ENCODE measurements at regions not wholly inside any gene's neighbourhood (a gene's known extent, or its start where the extent isn't known, plus 50 kb on each side); places are given as distances from the start of the nearest gene placed in this dataset.

GRCh38 chr5:30450153-30450552 is 743.3 kb upstream of the CDH6 start:
- TF ChIP-seq TAF1 (IDR thresholded peaks at IDR 0.05; ENCODE audit: low read depth) (no peak), EGR1 (IDR thresholded peaks at IDR 0.05) (no peak), FOXM1 (IDR thresholded peaks at IDR 0.05; ENCODE audit: borderline replicate concordance, low read depth) (no peak), NFIC (IDR thresholded peaks at IDR 0.05) (no peak), EP300 (IDR thresholded peaks at IDR 0.05; ENCODE audit: borderline replicate concordance) (no peak)
- TF ChIP-seq, protein P1, sequence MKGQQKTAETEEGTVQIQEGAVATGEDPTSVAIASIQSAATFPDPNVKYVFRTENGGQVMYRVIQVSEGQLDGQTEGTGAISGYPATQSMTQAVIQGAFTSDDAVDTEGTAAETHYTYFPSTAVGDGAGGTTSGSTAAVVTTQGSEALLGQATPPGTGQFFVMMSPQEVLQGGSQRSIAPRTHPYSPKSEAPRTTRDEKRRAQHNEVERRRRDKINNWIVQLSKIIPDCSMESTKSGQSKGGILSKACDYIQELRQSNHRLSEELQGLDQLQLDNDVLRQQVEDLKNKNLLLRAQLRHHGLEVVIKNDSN (IDR thresholded peaks at IDR 0.05), result no peak

DNA sequence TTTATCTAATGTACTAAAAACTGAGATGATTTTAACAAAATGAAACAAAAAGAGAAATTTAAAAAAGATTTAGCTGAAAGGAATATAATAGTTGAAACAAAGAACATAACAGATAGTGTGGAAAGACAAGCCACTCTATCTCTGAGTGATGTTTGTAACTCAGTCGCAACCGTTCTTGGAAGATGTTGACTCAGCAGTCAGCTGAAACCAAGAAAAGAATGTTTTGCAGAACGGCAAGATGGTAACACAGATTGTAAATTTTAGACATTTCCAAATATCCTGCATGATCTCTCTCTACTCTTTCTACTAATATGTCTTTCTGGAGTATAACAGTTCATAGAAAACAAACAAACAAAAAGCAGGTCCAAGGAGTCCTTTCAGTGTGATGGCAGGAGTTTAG is 746.1 kb upstream of the CDH6 start:
- TF ChIP-seq TCF12 (IDR thresholded peaks at IDR 0.05; ENCODE audit: low read depth) (no peak), NFIC (IDR thresholded peaks at IDR 0.05) (no peak), TEAD4 (IDR thresholded peaks at IDR 0.05) (no peak), CREB1 (IDR thresholded peaks at IDR 0.05; ENCODE audit: low read depth) (no peak), RAD21 (IDR thresholded peaks at IDR 0.05; ENCODE audit: low read depth) (no peak), EP300 (IDR thresholded peaks at IDR 0.05; ENCODE audit: borderline replicate concordance) (no peak), EGR1 (IDR thresholded peaks at IDR 0.05) (no peak), REST (IDR thresholded peaks at IDR 0.05; ENCODE audit: low read depth) (no peak)

- TF ChIP-seq YY1 (IDR thresholded peaks at IDR 0.05; ENCODE audit: low read depth), result no peak
- no peak for TF ChIP-seq FOXM1 (IDR thresholded peaks at IDR 0.05; ENCODE audit: borderline replicate concordance, low read depth)
- TF ChIP-seq, protein P2, sequence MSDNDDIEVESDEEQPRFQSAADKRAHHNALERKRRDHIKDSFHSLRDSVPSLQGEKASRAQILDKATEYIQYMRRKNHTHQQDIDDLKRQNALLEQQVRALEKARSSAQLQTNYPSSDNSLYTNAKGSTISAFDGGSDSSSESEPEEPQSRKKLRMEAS (IDR thresholded peaks at IDR 0.05), result no peak
- no peak for TF ChIP-seq REST (IDR thresholded peaks at IDR 0.05; ENCODE audit: low read depth)
Measured at GRCh38 chr5:30446456-30446855, 747.0 kb upstream of the CDH6 start.

DNA sequence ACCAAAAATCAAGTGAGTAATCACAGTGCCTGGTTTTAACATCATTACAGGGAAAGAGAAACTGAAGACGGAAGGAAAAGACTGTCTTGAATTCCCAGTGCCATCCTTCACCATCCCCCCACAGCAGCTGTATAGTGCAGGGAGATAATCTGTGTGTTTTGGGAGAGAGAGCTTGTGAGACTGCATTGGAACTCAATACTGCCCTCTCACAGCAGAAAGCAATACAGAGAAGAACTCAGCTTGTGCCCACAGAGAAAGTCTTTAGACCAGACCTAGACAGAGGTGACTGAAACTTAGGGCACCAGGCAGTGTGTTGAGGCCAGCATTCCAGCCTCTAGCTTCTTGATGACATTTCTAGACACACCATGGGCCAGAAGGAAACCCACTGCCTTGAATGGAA is 754.7 kb upstream of the CDH6 start:
- TF ChIP-seq YY1 (IDR thresholded peaks at IDR 0.05; ENCODE audit: low read depth) (no peak), ZBTB7A (IDR thresholded peaks at IDR 0.05; ENCODE audit: low read depth) (no peak), TEAD4 (IDR thresholded peaks at IDR 0.05) (no peak), EGR1 (IDR thresholded peaks at IDR 0.05) (no peak), FOXM1 (IDR thresholded peaks at IDR 0.05; ENCODE audit: borderline replicate concordance, low read depth) (no peak), RAD21 (IDR thresholded peaks at IDR 0.05; ENCODE audit: low read depth) (no peak), TCF12 (IDR thresholded peaks at IDR 0.05; ENCODE audit: low read depth) (no peak), EP300 (IDR thresholded peaks at IDR 0.05; ENCODE audit: borderline replicate concordance) (no peak), REST (IDR thresholded peaks at IDR 0.05; ENCODE audit: low read depth) (no peak), NFIC (IDR thresholded peaks at IDR 0.05) (no peak), CEBPB (IDR thresholded peaks at IDR 0.05) (no peak), CREB1 (IDR thresholded peaks at IDR 0.05; ENCODE audit: low read depth) (no peak), TAF1 (IDR thresholded peaks at IDR 0.05; ENCODE audit: low read depth) (no peak)
- TF ChIP-seq, protein P2 (IDR thresholded peaks at IDR 0.05), result no peak
- TF ChIP-seq, protein P1 (IDR thresholded peaks at IDR 0.05), result no peak

DNA sequence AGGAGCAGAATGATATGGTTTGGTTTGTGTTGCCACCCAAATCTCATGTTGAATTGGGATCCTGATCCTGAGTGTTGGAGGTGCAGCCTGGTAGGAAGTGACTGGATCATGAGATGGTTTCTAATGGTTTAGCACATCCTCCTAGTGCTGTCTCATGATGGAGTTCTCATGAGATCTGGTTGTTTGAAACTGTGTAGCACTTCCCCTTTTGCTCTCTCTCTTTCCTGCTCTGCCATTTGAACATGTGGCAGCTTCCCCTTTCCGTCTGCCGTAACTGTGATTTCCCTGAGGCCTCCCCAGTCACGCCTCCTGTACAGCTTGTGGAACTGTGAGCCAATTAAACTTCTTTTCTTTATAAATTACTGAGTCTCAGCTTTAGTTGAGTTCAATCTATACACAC is 756.8 kb upstream of the CDH6 start:
- TF ChIP-seq EGR1 (IDR thresholded peaks at IDR 0.05), result no peak
- TF ChIP-seq, protein P2 (IDR thresholded peaks at IDR 0.05), result no peak
- TF ChIP-seq, protein P1 (IDR thresholded peaks at IDR 0.05), result no peak
- TF ChIP-seq YY1 (IDR thresholded peaks at IDR 0.05; ENCODE audit: low read depth), result no peak
- TF ChIP-seq FOXM1 (IDR thresholded peaks at IDR 0.05; ENCODE audit: borderline replicate concordance, low read depth), result no peak
- no peak for TF ChIP-seq NFIC (IDR thresholded peaks at IDR 0.05)
- TF ChIP-seq REST (IDR thresholded peaks at IDR 0.05; ENCODE audit: low read depth), result no peak
- no peak for TF ChIP-seq TAF1 (IDR thresholded peaks at IDR 0.05; ENCODE audit: low read depth)
- no peak for TF ChIP-seq CREB1 (IDR thresholded peaks at IDR 0.05; ENCODE audit: low read depth)
- no peak for TF ChIP-seq TCF12 (IDR thresholded peaks at IDR 0.05; ENCODE audit: low read depth)
- TF ChIP-seq TEAD4 (IDR thresholded peaks at IDR 0.05), result no peak
- TF ChIP-seq ZBTB7A (IDR thresholded peaks at IDR 0.05; ENCODE audit: low read depth), result no peak
- no peak for TF ChIP-seq CEBPB (IDR thresholded peaks at IDR 0.05)
- no peak for TF ChIP-seq EP300 (IDR thresholded peaks at IDR 0.05; ENCODE audit: borderline replicate concordance)
- no peak for TF ChIP-seq RAD21 (IDR thresholded peaks at IDR 0.05; ENCODE audit: low read depth)

All from Ishikawa (cell line).